Left renal cortex interstitium (tissue), 4 donors: ENCODE measurements at regions not wholly inside any gene's neighbourhood (a gene's known extent, or its start where the extent isn't known, plus 50 kb on each side); places are given as distances from the start of the nearest gene placed in this dataset.
"Not testable (repeated sequence)": the region's sequence is repeated elsewhere in the genome, so short reads cannot be mapped to it uniquely, and the experiment has no call there.

Experiments
- DNase-seq, 4 donors: peaks; one replicate each; pipeline ENCODE4 v3.0.0-alpha.2; 2013; ENCODE audit warnings: low read depth in 4 of 4, low spot score in 2 of 4, missing footprints in 1 of 4

DNA sequence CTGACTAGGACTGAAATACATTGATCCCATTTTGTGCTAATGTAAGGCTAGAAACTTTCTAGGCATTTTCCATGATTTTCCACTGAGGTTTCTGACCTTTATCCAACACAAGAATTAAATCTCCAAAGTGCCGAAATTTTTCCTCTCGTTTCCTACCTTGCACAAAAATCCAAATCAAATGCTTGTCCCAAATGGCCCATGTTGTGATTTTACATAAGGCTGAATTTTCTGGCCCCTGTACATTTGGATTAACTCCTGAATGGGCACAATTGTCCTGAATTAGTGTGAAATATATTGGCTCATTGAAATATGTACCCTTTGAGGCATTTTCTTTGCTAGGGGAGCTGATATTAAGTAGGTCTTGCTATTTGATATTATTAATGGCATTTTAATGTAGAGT is 105.6 kb upstream of the CBLB start:
- DNase-seq = no peak

DNA sequence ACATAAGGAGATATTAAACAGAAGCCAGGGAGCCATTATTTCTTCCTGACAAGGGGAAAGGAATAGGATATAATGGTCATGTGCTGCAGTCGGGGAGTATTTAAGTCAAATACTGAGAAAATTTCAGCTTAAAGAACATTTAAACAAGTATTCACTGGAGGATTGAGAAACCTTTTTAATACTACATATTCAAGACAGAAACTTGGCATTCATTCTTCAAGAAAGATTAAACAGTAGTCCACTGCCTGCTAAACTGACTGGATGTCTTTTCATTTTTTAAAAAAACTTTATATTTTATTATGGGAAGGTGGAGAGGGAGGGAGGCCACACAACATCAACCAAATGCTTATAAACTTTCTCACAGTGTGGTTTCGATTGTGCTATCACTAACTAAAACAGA is 107.4 kb upstream of the CBLB start:
- DNase-seq = no peak

DNA sequence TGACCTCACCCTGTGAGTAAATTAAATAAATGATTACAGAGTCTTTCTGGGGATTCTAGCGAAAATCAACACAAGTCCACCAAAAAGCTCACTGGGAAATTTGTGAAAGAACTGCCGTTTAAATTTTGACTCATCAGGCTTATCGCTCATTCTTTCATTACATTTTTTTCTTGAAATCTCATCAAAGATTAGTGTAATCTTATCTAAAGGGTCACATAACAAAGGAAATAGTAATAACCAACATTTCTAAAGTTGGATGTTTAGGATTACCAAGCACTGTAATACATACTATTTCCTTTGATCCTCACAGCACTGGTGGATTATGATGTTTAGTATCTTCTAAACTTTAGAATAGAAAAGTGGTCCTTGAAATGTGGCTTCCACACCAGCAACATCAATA is 111.1 kb upstream of the CBLB start:
- DNase-seq = no peak

DNA sequence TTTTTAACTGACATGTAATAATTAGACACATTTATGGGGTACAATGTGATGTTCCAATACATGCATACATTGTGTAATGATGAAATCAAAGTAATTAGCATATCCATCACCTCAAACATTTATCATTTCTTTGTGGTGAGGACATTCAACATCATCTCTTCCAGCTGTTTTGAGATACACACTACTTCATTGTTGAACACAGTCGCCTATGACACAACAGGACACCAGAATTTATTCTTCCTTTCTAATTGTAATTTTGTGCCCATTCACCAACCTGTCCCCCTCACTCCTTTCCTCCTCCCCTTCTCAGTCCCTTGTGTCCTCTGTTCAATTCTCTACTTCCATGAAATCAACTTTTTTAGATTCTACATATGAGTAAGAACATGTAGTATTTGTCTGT is 113.4 kb upstream of the CBLB start:
- DNase-seq = no peak

DNA sequence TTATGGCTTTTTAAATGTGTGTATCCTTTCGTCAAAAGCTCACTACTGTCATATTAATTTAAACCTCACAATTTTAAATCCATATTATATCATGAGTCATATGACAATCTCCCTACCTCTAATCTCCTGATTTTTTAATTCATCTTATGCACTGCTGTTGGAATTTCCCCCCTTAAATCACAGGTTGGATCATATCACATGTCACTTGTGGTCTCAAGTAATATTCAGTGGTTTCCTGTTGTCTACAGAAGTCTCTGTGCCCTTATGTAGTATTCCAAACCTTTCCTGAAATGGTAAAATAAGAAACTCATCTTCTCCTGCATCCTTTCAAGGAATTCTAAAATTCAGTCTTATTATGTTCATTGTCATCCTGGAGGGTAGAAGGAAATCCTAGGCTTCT is 116.0 kb upstream of the CBLB start:
- no peak for DNase-seq

DNA sequence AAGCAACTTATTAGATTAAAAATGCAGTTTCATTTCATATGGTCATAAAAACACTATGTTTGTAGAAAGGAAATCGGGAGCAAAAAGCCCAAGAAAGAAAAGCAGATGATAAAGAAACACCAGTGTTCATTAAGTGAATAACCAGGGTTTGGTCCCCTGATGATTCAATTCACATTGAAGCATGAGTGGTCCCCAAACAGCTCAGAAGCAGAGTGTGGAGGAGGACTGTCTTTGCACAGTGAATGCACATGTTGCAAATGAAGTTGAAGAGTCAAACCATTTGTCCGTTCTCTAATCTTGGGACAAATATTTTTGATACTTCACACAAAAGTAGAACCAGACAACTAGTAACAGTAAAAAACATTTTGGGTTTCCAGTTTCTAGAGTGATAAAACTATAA is 117.5 kb upstream of the CBLB start:
- DNase-seq = not testable (repeated sequence)

DNA sequence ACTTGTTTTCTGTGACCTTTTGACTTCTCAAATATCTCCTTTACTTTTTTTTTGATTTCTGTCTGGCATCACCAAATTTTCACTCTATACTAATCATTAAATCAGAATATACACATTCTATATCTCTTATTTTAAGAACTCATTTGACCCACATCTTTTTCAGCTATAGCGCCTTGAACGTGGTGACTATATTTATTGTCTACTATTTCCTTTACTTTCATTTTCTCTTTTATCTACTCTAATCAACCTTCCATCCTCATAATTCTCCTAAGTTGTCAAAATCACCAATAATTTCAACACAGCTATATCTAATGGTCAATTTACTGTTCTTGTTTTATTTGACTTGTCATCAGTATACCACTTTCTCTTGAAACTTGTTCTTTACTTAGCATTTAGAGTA is 119.0 kb upstream of the CBLB start:
- no peak for DNase-seq

DNA sequence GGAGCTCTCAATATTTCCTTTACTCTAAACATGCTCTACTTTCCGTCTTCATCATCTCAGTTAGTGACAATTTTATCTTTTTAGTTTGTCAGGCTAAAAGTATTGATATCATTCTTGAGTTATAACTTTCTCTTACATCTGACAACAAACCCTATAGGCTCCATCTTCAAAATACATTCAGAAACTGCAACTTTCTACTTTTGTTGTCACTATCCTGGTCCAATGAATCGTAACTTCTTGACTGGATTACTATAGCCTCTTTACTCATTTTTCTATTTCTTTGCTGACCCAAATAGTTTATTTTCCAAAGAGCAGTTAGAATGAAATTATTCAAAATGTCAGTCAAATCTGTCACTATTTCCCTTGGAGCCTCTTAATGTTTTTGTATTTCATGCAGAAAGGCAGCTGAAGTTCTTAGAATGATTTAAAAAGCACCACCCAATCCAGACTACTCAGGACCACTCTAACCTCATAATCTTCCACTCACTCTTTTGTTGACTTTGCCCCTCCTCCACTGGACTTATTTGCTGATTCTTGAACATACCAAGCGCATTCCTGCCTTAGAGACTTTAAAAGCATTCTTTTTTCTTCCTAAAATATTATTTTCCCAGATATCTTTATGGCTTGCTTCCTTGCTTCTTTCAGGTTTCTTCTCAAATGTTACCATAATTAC is 119.9 kb upstream of the CBLB start:
- no peak for DNase-seq

DNA sequence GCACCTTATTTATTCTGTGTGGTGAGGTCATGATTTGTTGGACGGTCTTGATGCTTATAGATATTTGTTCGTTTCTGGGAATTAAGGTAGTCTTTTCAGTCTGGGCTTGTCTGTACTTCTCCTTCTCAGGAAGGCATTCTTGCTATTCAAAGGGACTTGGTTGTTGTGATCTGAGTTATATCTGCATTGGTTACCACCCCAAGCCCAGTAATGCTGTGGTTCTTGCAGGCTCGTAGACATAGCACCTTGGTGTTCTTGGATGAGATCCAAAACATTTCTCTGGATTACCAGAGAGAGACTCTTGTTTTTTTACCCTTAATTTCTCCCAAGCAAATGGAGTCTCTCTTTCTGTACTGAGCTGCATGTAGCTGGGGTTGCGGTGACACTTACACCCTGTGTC is 128.0 kb upstream of the CBLB start:
- DNase-seq = no peak

DNA sequence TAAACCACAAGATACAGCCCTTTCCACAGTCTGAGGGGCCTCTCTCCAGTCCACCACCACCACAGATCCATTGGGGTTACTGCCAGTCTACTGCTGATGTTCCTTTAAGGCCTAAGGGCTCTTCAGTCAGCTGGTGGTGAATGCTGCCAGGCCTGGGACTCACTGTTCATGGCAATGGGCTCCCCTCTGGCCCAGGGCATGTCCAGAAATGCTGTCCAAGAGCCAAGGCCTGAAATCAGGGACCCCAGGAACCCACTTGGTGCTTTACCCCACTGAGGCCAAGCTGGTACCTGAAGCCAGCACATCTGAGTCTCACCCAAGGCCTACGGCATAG is 128.6 kb upstream of the CBLB start:
- no peak for DNase-seq

DNA sequence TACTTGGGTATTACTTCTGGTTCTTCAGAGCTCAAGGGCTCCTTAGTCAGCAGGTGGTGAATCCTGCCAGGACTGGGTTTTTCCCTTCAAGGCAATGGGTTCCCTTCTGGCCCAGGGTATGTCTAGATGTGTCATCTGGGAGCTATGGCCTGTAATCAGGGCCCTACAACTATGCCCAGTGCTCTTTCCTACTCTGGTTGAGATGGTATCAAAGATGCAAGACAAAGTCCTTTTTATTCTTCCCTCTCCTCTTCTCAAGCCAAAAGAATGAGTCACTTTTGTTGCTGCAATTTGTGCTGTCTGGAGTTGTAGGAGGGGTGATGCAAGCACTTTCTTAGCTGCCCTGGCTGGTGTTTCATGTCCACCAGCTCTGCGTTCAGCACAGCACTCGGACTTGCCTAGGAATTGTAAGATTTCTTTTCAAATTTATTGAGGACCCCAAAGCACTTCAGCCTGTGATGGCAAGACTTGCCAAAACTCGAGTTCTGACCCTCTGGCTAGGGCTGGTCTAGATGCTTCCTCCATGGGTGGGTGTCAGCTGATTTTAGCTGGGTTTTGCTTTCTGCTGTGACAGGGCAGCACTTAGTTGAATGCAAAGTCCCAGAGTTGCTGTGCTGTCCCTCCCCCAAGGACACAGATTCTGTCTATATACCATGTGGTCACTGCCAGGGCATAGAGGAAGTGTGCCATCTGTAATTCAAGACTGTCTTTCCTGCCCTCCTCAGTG is 129.2 kb upstream of the CBLB start:
- DNase-seq = no peak

DNA sequence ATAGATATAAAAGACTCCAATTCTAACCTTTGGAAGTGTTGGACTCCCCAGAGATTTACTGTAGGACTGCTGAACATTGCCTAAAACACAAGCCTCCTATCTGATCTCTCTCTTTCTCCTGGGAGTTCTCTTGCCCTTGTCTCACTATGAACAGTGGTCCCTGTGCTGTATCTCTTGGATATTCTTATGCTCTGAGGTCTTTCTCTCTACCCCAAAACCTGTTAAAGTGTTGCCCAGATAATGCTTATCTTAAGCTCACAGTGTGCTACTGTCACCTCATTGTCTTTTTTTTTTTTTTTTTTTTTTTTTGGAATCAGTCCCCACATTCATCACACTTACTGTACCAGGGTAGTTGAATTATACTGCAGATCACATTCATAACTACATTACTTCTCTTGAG is 131.0 kb upstream of the CBLB start:
- DNase-seq = no peak

DNA sequence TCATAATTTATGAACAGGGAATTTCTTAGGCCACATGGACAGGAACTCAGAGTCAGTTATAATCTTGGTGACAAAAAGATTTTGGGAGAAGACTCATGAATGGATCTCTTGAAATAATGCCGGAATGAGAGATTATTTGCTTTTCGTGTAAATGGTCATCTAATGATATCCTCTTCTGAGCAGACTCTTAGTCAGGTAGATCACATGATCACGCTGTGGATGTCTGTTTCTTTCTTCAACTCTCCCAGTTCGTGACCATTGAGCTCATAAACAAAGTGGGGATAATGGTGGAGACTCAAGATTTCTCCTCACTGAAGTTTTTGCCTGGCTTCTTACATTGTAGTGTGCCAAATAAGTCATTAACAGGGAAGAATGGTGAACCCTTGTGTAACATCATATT is 133.1 kb upstream of the CBLB start:
- DNase-seq = no peak

DNA sequence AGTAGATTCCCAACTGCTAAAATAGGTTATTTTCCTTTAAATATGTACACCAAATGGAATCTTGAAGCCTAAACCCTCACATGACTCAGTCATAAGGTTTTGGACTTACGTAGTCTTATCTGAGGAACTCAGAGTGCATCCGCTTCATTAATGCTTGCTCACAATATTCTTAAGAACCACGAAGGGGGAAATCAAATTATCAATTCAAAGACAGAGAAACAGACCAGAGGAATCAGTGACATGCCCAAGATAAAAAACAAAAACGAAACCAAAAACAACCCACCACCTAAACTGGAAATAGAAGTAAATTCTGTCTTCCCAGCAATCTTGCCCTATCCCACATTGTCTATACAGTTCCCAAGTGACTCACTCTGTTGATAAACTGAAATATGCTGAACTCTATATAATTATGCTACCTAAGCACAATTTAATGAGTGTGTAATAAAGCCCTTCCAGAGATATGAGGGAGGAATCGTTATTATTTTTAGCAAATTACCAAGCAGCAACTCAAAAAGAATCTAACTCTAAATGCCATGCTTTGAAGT is 135.4 kb upstream of the CBLB start:
- DNase-seq = no peak

DNA sequence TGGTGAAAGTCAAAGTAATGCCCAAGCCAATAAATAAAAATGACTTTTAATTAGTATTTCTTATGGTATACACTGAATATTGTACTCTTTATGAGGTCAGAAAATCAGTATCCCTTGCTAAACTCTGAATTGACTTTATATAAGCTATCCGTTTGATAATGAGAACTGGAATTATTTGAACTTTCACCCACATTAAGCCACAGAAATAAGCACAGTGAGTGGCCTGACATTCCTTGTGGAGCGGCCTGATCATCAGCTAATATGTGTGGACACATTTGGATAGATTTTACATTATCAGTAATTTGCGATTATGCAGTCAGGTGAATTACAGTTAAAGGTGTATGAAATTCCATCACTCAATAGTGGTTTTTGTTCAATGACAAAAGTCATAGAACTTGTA is 136.0 kb upstream of the CBLB start:
- no peak for DNase-seq

DNA sequence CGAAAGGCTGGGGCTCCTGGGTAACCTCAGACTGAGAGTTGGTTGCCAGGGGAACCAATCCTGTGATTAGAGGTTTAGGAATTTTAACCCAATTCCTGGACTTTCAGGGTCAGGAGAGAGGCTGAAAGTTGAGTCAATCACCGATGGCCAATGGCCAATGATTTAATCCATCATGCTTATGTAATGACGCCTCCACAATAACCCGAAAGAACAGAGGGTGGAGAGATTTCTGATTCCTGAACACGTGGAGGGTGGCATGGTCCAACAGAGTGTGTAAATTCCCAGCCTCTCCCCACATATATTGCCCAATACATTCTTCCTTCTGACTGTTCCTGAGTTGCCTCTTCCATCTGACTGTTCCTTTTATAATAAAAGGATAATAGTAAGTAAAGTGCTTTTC is 137.2 kb upstream of the CBLB start:
- DNase-seq = no peak

DNA sequence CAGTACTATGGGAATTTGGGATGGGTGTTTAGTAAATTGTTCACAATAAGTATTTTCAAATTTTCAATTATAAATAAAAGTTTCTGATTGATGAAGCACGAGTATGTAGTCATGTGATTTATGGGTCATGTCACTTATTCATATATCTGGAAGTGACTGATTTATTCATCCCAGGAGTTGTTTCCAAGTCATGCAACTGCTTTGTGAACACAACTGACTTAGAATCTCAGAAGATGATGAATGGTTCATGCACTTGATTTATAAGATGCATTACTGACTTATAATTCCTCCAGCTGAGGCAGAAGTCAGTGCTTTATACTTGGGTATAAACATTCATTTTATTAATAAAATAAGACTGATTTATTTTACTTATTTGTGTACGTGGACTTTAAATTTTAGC is 137.8 kb upstream of the CBLB start:
- no peak for DNase-seq

DNA sequence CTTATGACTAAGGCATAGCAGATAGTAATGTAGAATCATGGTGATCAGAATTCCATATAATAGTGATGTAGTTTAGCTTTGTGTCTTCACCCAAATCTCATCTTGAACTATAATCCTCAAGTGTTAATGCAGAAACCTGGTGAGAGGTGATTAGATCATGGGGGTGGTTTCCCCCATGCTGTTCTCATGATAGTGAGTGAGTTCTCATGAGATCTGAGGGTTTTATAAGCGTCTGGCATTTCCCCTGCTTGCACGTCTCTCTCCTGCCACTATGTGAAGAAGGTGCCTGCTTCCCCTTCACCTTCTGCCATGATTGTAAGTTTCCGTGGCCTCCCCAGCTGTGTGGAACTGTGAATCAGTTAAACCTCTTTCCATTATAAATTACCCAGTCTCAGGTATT is 138.7 kb upstream of the CBLB start:
- no peak for DNase-seq

DNA sequence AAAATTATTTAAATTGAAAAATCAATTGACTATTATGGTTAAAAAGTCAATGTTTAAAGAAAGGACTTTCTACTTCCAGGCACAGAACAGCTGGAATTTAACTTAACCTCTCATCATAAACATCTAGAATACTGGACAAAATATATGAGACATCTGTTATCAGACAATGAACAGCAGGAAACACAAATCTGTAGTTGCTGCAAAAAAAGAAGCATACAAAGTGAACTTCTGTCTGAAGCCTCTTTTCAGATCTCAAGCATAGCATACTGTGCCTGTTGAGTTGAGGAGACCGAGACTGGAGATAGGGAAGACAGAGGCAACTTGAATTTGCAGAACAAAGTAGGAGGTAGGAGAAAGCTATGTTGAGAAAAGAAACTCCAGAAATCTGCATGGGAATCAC is 140.0 kb upstream of the CBLB start:
- peak in 1 of 4 donors; percentile 18 for DNase-seq

DNA sequence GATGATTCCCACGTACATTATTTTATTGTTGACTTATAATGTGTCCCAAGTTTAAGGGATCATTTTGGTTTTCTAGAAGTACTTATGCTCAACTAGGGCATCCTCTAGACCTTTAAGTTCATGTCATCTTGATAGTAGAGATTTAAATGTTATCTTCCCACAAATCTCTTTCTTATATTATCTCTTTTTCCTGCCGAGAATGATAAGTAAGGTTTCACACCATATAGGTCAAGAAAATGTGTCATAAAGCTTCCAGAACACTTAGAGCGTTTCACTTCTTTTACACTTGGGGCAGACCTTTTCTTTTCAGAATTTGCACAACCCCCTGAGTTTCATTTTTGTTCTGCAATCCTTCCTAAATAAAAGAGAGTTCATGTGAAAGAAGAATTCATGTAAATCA is 142.0 kb upstream of the CBLB start:
- no peak for DNase-seq

DNA sequence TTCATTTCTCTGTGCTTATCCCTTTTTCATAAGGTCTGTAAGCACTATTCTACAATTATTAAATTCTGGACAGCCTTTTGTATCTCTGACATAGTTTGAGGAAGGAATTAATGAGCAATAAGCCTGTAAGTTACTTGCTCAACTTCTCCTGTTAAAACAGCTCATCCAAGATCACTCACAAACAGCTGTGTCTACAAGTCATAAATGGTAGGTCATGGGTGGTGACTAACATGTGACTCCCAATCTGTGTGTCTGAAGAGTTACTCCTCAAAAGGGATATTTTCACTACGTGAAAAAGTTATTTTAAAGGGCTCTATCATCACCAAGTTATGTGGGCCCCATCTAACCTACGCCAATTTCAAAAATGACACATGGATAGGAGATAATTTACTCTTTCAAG is 145.2 kb upstream of the CBLB start:
- DNase-seq = no peak

DNA sequence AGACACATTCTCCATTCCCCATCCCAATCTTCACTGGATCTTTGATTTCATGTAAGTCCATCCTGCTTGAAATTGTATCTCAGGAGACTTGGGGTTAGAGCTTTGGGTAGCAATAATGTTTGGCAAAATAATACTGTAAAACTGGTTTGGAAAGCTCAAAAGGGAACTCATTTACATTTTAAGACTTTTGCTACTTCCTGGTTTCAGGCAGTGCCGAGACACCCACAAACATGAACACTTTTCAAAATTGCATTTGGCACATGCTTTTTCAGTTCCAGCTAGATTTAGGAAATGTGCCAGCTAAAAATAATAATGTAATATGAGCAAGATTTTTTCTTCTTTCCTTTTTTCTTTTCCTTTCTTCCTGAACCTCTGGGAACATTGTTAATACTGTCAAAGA is 145.7 kb upstream of the CBLB start:
- no peak for DNase-seq

DNA sequence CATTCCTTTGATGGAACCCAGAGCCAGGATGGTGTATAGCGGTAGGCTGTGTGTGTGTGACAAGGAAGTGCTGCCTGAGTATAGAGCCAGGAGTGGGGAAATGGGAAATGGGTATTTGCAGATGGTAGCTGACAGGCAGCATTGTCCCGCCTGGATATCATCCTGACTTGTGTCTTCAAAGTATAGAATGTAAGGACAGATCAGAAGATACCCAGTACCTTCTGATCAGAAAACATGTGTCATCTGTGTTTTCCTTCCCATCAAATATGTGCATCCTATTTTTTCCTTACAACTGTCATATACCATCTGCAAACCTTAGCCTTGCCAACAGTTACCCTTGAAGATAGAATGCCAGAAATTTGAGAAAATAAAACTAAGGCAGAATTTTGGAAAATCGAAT is 146.2 kb upstream of the CBLB start:
- DNase-seq = no peak
